SK-N-SH (cell line): ENCODE measurements at regions not wholly inside any gene's neighbourhood (a gene's known extent, or its start where the extent isn't known, plus 50 kb on each side); places are given as distances from the start of the nearest gene placed in this dataset.

Source experiments
- CTCF ChIA-PET: fragments of 300-600, 350-600 bp; formaldehyde crosslinking; extraction: SDS; loops from one replicate; lab custom pipeline; 2021; lab: Yijun Ruan, JAX
- POLR2A ChIA-PET: fragments of 350-600 bp; sonication (Branson Sonifier 250); formaldehyde crosslinking; extraction: SDS; loops from one replicate; lab custom pipeline; 2020; ENCODE audit warnings: antibody characterized with exemption, inconsistent platforms; lab: Yijun Ruan, JAX
- DNase-seq: peaks from one replicate; pipeline ENCODE4 v3.0.0; 2012
- H2AFZ ChIP-seq: fragments of 200-600 bp; sonication (generic); 2 replicates; pipeline ENCODE4 v1.8.1; 2016; ENCODE audit warnings: antibody characterized with exemption, mild to moderate bottlenecking, low read depth
- H3F3A ChIP-seq: fragments of 200-600 bp; sonication (generic); replicated peaks from 2 replicates; pipeline ENCODE3; 2016; ENCODE audit warnings: antibody characterized with exemption, mild to moderate bottlenecking; ENCODE audit not compliant: insufficient read depth
- H3K27ac ChIP-seq, 2 experiments: fragments of 200-500 bp in 1 of 2; fragments of 200-600 bp in 1 of 2; sonication (Bioruptor generic) in 1 of 2; sonication (generic), shearing (Covaris generic) in 1 of 2; 2 replicates each; pipeline versions ENCODE4 v1.5.1 to v1.6.1; 2014 to 2016; ENCODE audit warnings: low read depth in 2 of 2, inconsistent platforms in 1 of 2, low read length in 1 of 2, mild to moderate bottlenecking in 1 of 2, mixed read lengths in 1 of 2
- H3K27me3 ChIP-seq: fragments of 200-600 bp; sonication (generic), shearing (Covaris generic); 2 replicates; pipeline ENCODE4 v1.6.1; 2016; ENCODE audit warnings: mixed run types; ENCODE audit not compliant: insufficient read depth
- H3K36me3 ChIP-seq, 2 experiments: fragments of 200-500 bp in 1 of 2; fragments of 200-600 bp in 1 of 2; sonication (Bioruptor generic) in 1 of 2; sonication (generic) in 1 of 2; replicated peaks in 1 of 2; 2 replicates each; pipeline versions ENCODE3 to v1.5.1; 2014 to 2016; ENCODE audit warnings: low read length in 1 of 2, mild to moderate bottlenecking in 1 of 2; ENCODE audit not compliant: insufficient read depth in 2 of 2, control insufficient read depth in 1 of 2
- H3K4me1 ChIP-seq, 2 experiments: fragments of 200-500 bp in 1 of 2; fragments of 200-600 bp in 1 of 2; sonication (Bioruptor generic) in 1 of 2; sonication (generic), shearing (Covaris generic) in 1 of 2; 2 replicates each; pipeline versions ENCODE4 v1.5.1 to v1.6.1; 2014 to 2016; ENCODE audit warnings: low read depth in 1 of 2, low read length in 1 of 2, mixed run types in 1 of 2; ENCODE audit not compliant: insufficient read depth in 2 of 2, control insufficient read depth in 1 of 2
- H3K4me2 ChIP-seq: fragments of 200-600 bp; sonication (generic), shearing (Covaris generic); 2 replicates; pipeline ENCODE4 v1.6.1; 2017; ENCODE audit warnings: mixed run types
- H3K4me3 ChIP-seq, 2 experiments: fragments of 200-500 bp in 1 of 2; fragments of 200-600 bp in 1 of 2; sonication (Bioruptor generic) in 1 of 2; sonication (generic), shearing (Covaris generic) in 1 of 2; 2 replicates each; pipeline versions ENCODE4 v1.5.1 to v1.8.1; 2014 to 2016; ENCODE audit warnings: low read depth in 2 of 2, inconsistent platforms in 1 of 2, low read length in 1 of 2, mild to moderate bottlenecking in 1 of 2, mixed read lengths in 1 of 2, moderate library complexity in 1 of 2
- H3K79me2 ChIP-seq: fragments of 200-600 bp; sonication (generic); 2 replicates; pipeline ENCODE4 v1.8.1; 2017; ENCODE audit warnings: mild to moderate bottlenecking; ENCODE audit not compliant: insufficient read depth
- H3K9ac ChIP-seq: fragments of 200-600 bp; sonication (generic); 2 replicates; pipeline ENCODE4 v1.6.1; 2017; ENCODE audit warnings: mixed run types
- H3K9me2 ChIP-seq: fragments of 200-600 bp; sonication (generic); 2 replicates; pipeline ENCODE4 v1.6.1; 2017; ENCODE audit warnings: mixed run types
- H3K9me3 ChIP-seq: fragments of 200-600 bp; sonication (generic); 2 replicates; pipeline ENCODE4 v1.6.1; 2017; ENCODE audit warnings: mixed run types, mild to moderate bottlenecking, moderate library complexity
- H4K20me1 ChIP-seq: fragments of 200-600 bp; sonication (generic); 2 replicates; pipeline ENCODE4 v1.6.1; 2017; ENCODE audit warnings: mild to moderate bottlenecking, mixed run types; ENCODE audit not compliant: insufficient read depth
- CHD2 ChIP-seq: fragments of 150-350 bp; IDR thresholded peaks from 2 replicates; pipeline ENCODE4 v1.6.1; 2018; ENCODE audit warnings: low read length; ENCODE audit not compliant: partially characterized antibody
- ELF1 ChIP-seq: IDR thresholded peaks from 2 replicates; pipeline ENCODE4 v1.4.0; 2012
- EP300 ChIP-seq, 2 experiments: IDR thresholded peaks; 2 replicates each; pipeline versions ENCODE4 v1.4.0 to v1.6.1; 2012; ENCODE audit warnings: borderline replicate concordance in 1 of 2, low read depth in 1 of 2, low read length in 1 of 2
- EZH2phosphoT487 ChIP-seq: fragments of 200-600 bp; sonication (generic); IDR thresholded peaks from 2 replicates; pipeline ENCODE4 v1.6.1; 2017; ENCODE audit warnings: low read depth, mixed run types, mild to moderate bottlenecking, antibody characterized with exemption, moderate library complexity, borderline replicate concordance
- FOSL2 ChIP-seq: IDR thresholded peaks from 2 replicates; pipeline ENCODE4 v1.4.0; 2012; ENCODE audit warnings: low read depth, mild to moderate bottlenecking, moderate library complexity, borderline replicate concordance
- MEF2A ChIP-seq: IDR thresholded peaks from 2 replicates; pipeline ENCODE4 v1.4.0; 2012; ENCODE audit warnings: low read depth, borderline replicate concordance
- MXI1 ChIP-seq: IDR thresholded peaks from 2 replicates; pipeline ENCODE4 v1.6.1; 2012; ENCODE audit warnings: mild to moderate bottlenecking, low read depth, low read length, improper control_type of control experiment
- NFIC ChIP-seq: IDR thresholded peaks from 2 replicates; pipeline ENCODE4 v1.4.0; 2012; ENCODE audit warnings: borderline replicate concordance
- NRF1 ChIP-seq: IDR thresholded peaks from 2 replicates; pipeline ENCODE4 v1.6.1; 2012; ENCODE audit warnings: low read depth, mild to moderate bottlenecking, low read length
- RAD21 ChIP-seq: IDR thresholded peaks from 2 replicates; pipeline ENCODE4 v1.6.1; 2012; ENCODE audit warnings: mild to moderate bottlenecking, low read length
- RCOR1 ChIP-seq: fragments of 150-350 bp; IDR thresholded peaks from 2 replicates; pipeline ENCODE4 v1.6.1; 2017; ENCODE audit warnings: antibody characterized with exemption, low read length
- REST ChIP-seq: IDR thresholded peaks from 2 replicates; pipeline ENCODE4 v1.6.1; 2012; ENCODE audit warnings: mild to moderate bottlenecking, low read depth, low read length, moderate library complexity
- SMC3 ChIP-seq: IDR thresholded peaks from 2 replicates; pipeline ENCODE4 v1.6.1; 2012; ENCODE audit warnings: low read depth, low read length, improper control_type of control experiment
- TCF12 ChIP-seq: IDR thresholded peaks from 2 replicates; pipeline ENCODE4 v1.4.0; 2012
- TEAD4 ChIP-seq: IDR thresholded peaks from 2 replicates; pipeline ENCODE4 v1.4.0; 2012; ENCODE audit warnings: mild to moderate bottlenecking, borderline replicate concordance; ENCODE audit not compliant: insufficient read depth
- USF1 ChIP-seq: IDR thresholded peaks from 2 replicates; pipeline ENCODE4 v1.4.0; 2012; ENCODE audit warnings: low read depth, borderline replicate concordance
- USF2 ChIP-seq: fragments of 150-350 bp; IDR thresholded peaks from 2 replicates; pipeline ENCODE4 v1.6.1; 2017; ENCODE audit warnings: antibody characterized with exemption, low read length, low read depth, borderline replicate concordance
- YY1 ChIP-seq: IDR thresholded peaks from 2 replicates; pipeline ENCODE4 v1.4.0; 2012; ENCODE audit warnings: low read depth, mild to moderate bottlenecking
- ZBTB33 ChIP-seq: IDR thresholded peaks from 2 replicates; pipeline ENCODE4 v1.4.0; 2012; ENCODE audit warnings: low read depth, borderline replicate concordance
- WGBS: methylation state at CpG from one replicate; pipeline ENCODE4 v1.1.6; 2017; ENCODE audit warnings: low lambda C conversion rate; 5-methylcytosine and 5-hydroxymethylcytosine counted together

- TF ChIP-seq USF2 (no peak), TCF12 (no peak), NRF1 (no peak), MEF2A (no peak)
Observed at GRCh38 chr16:9144106-9144505, 52.7 kb downstream of the HAPSTR1 start (continued).

- CTCF ChIA-PET = interaction anchor here (1.0 to 6.1 kb wide), 2 partner anchors 10 to 14 kb away, joined by 3 to 30 read pairs; no protein-coding TSS in a partner anchor
- H3K4me3 ChIP-seq = no peak overlapping the region
- no peaks in the 10 kb centered on the region for H3K9me3 ChIP-seq
- H3K9ac ChIP-seq = no peak overlapping the region
- no peaks in the 10 kb centered on the region for H3K79me2 ChIP-seq
- H3K36me3 ChIP-seq = no peaks in the 10 kb centered on the region
- no peaks in the 10 kb centered on the region for H3K9me2 ChIP-seq
- H3F3A ChIP-seq = no peaks in the 10 kb centered on the region
- H3K27ac ChIP-seq = no peak overlapping the region
- H3K27me3 ChIP-seq = no peaks in the 10 kb centered on the region
- no peak for TF ChIP-seq USF1
- TF ChIP-seq FOSL2 = no peak
- TF ChIP-seq ELF1 = no peak
- TF ChIP-seq EP300 (IDR thresholded peaks at IDR 0.05; ENCODE audit: borderline replicate concordance in 1 of 2, low read depth in 1 of 2, low read length in 1 of 2) = no peak
- TF ChIP-seq EZH2phosphoT487 = no peak
- no peak for TF ChIP-seq RCOR1
- no peak for TF ChIP-seq NFIC
- no peak for TF ChIP-seq TEAD4
- no peak for TF ChIP-seq YY1
- TF ChIP-seq, all 33 proteins: peak for 0
- no peak overlapping the region for H2AFZ ChIP-seq
- no peaks in the 10 kb centered on the region for H4K20me1 ChIP-seq
- POLR2A ChIA-PET = no interaction called here
- 87% methylated on average over 9 of the region's 9 CpGs for WGBS
- DNase-seq = no peak
- H3K4me1 ChIP-seq = no peaks in the 10 kb centered on the region
- no peak overlapping the region for H3K4me2 ChIP-seq
Observed at GRCh38 chr16:9148374-9149015, 57.1 kb downstream of the HAPSTR1 start.

- no peak overlapping the region for H3K9ac ChIP-seq
- no peak overlapping the region for H3K4me2 ChIP-seq
- H2AFZ ChIP-seq = no peak overlapping the region
- no peaks in the 10 kb centered on the region for H3K36me3 ChIP-seq
- H3K4me1 ChIP-seq = no peaks in the 10 kb centered on the region
- no peaks in the 10 kb centered on the region for H4K20me1 ChIP-seq
- no peak overlapping the region for H3K4me3 ChIP-seq
- H3K9me2 ChIP-seq = no peaks in the 10 kb centered on the region
- CTCF ChIA-PET = interaction anchor here (1.5 to 6.1 kb wide), 3 partner anchors 9 to 13 kb away, joined by 3 to 30 read pairs (median 6); no protein-coding TSS in a partner anchor
- H3K27me3 ChIP-seq = no peaks in the 10 kb centered on the region
- 85% methylated on average over 5 of the region's 5 CpGs for WGBS
- no peak for DNase-seq
- H3K9me3 ChIP-seq = no peaks in the 10 kb centered on the region
- no peaks in the 10 kb centered on the region for H3F3A ChIP-seq
- POLR2A ChIA-PET = no interaction called here
- no peak overlapping the region for H3K27ac ChIP-seq
- no peaks in the 10 kb centered on the region for H3K79me2 ChIP-seq
- TF ChIP-seq REST (no peak), RAD21 (no peak), FOSL2 (no peak), NFIC (no peak), CHD2 (no peak), SMC3 (no peak), YY1 (no peak), ZBTB33 (no peak), MXI1 (no peak)
Observed at GRCh38 chr16:9151074-9151473, 59.6 kb downstream of the HAPSTR1 start.
